ENCODE measurements at regions not wholly inside any gene's neighbourhood (a gene's known extent, or its start where the extent isn't known, plus 50 kb on each side); places are given as distances from the start of the nearest gene placed in this dataset.
A peak's percentile ranks its signal among the peaks of the same experiment; 100 is the strongest.
"Not testable (repeated sequence)": the region's sequence is repeated elsewhere in the genome, so short reads cannot be mapped to it uniquely, and the experiment has no call there.

DNA sequence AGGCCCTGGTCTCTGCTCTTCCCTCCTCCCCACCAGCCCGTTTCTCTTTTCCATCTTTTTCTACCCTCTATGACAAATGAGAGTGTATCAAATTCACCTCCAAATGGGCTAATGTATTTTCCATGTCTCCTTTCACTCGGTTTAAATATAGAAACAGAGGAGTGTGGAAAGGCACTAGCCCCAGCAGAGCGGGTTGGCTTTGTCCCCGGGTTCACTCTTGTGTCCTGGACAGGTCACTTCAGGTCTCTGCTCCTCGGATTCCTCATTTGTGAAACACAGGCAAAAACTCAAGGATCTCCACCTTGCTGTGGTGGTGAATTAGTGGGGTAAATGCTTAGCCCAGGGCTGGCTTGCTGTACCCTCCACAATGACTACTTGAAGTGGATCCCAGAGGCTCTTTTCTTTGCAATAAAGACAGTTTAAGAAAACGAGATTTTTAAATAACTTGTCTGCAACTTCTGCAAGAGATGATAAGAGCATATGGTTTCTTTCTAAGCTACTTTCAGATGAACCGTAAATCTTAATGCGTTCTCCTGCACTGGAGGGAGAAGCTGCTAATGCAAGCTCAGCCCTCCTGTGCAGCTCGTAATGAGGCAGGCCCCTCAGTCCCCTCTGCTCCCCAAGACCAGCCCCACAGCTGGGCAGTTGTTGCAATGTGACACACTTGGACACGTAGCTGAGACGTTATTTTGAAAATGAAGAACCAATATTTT lies 292.9 kb downstream of the THBS2 start:
- no peak for DNase-seq

GRCh38 chr6:168959696-168960095 lies 293.9 kb downstream of the THBS2 start:
- DNase-seq = no peak

- DNase-seq = peak in 5 of 6 experiments; percentile 2 to 24 (median 17)
Measured at GRCh38 chr6:168956884-168957730, 296.5 kb downstream of the THBS2 start.

DNA sequence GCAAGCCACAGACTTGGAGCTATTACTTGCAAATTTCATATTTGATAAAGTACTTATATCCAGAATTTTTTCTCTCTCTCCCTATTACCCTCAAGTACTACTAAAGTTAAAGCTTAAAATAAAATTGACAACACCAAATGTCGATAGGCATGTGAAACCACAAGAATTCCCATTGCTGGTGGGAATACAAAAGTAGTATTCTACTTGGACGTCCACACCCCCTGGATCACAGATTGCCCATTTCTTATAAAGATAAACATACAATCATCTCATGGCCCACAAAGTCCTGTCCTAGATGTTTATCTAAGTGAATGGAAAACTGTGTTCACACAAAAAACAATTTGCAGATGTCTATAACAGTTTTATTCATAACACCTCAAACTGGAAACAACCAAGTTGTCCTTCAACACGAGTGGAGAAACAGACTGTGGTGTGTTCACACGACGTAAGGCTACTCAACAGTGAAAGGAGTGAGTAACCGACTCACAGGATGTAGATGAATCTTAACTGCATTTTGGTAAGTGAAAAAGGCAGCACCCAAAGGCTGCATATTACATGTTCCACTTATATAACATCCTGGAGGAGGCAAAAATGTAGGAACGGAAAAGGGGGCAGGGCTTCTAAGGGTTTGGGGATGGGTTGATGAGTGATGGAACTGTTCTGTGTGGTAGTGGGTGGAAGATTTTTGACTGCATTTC lies 297.4 kb downstream of the THBS2 start:
- DNase-seq = no peak

- DNase-seq = no peak
Measured at GRCh38 chr6:168953461-168953860, 300.2 kb downstream of the THBS2 start.

DNA sequence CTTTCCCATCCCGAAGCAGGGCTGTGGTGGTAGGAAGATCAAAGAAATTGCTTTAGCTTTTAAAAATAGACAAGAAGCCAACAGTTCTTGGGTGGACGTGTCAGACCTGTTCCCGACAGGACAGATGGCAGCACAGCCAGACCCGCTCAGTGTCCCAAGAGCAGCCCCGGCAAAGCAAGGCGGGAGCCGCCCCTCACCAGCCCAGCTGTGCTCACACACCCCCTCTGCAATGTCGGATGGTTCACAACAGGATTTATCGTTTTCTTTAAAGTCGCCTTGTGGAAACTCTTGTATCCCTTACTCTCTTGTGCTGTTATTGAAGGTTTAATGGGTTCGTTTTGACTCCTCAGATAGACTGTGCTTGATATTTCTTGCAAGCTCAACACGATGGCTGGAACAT lies 302.4 kb downstream of the THBS2 start:
- no peak for DNase-seq

- DNase-seq = no peak
Measured at GRCh38 chr6:168950858-168951214, 302.8 kb downstream of the THBS2 start.

DNA sequence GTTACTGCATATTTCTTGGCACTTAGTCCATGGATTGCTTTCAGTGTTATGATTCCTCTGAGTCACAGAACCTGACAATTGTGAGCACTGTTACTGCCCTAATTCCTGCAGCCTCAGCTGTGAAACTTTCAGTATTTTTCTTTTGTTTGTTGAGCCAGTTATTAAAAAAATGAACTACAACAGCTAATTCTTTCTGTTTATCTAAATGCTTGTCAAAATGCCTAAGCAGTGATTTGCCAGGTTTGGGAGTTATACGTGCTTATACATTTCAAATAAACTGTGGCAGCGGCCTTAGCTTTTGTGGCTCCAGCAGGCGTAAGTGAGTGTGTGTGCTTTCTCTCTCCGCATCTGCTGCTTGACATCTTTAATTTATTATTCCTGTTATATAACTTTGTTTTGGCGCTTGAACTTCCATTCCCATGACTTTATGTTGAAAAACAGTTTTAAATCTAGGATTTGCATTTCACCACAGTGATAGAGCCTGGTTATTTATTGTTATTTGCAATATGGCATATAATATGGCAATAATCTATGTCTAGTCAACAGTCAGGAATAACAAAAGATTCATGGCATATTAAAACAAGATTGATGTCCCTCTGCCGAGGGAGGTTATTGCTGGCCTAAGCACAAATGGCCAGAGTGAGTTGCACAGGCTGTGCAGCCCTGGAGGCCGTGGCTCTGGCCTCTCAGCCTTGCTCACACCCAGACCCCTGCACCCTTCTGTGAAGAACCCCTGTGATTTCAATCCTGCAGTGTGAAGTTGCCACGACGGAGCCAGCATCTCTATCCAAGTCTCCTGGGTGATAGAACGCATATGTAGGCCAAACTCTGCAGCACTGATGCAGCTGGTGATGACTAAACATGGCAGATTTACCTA lies 303.4 kb downstream of the THBS2 start:
- no peak for DNase-seq

- DNase-seq = no peak
Measured at GRCh38 chr6:168948990-168949531, 304.6 kb downstream of the THBS2 start.

- no peak for DNase-seq
Measured at GRCh38 chr6:168948002-168948401, 305.6 kb downstream of the THBS2 start.

- DNase-seq = no peak
Measured at GRCh38 chr6:168943231-168943905, 310.3 kb downstream of the THBS2 start.

DNA sequence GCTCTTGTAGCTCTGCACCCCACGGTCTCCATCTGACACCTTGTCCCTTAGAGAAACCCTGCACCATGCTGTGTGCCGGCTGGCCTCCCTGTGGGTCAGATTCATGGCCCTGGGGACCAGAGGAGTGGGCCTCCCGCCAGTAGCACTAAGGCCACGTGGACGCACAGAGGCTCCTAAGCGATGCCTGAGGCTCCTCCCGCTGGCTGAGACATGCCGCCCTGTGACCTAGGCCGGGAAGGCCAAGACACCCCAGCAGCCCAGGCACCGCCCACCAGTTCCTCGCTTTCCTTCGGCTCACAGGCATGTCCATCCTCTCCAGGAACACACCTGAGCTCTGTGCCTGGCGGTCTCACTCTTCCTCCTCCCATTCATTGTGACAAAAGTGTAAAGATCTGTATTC lies 311.0 kb downstream of the THBS2 start:
- DNase-seq = no peak

DNA sequence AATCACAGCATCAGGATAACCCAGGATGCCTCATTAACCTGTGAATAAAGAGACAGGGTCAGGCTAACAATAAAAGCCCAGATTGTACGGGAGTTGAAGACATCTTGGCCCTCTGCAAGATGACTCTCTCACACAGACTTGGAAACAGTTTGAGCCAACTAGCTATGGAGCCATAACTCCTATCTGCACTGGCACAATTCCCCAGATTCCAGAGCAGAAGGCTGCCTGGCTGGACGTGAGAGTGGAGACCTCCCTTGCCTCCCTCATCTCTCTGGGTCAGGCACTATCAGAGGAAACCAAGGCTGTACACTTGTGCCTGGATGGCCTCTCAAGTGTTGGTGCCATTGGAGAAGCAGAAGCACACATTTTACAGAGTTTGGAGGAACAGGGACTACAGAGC lies 312.6 kb downstream of the THBS2 start:
- DNase-seq = no peak

DNA sequence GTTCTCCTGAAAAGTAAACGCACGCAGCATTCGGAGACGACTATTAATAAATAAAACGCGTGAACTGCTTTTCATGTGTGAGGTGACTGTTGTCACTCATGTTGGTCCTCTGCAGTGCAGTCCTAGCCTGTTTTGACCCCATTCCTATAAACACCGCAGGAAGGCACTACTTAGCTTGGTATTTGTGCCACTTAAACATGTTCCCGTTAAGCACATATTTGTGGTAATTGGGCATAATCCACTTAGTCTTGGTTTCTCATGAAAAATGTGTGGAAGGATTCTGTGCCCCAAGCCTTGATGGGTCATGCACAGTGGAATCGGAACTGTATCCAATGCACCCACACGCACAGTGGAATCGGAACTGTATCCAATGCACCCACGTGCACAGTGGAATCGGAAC lies 313.9 kb downstream of the THBS2 start:
- no peak for DNase-seq

- DNase-seq = no peak
Measured at GRCh38 chr6:168939041-168939440, 314.6 kb downstream of the THBS2 start.

DNA sequence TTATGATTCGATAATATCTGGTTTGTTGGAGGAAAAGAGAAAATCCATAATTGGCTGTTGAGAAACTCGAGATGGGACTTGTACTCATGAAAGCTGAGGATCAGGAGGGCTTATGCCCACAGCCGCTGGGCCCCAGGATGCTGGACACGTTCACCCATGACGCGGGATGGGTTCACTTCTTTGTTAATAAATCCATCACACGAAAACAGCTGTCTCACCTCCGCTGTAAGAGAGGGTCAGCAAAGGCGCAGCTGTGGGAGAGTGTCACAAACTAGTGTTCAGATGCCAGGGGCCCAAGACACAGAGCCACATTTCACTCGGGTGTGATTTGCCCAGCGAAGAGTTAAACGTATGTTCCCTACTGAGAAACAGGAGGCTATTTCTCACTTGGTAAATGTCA lies 315.1 kb downstream of the THBS2 start:
- no peak for DNase-seq

GRCh38 chr6:168937054-168937453 lies 316.6 kb downstream of the THBS2 start:
- DNase-seq = no peak

- no peak for DNase-seq
Measured at GRCh38 chr6:168935628-168936010, 318.0 kb downstream of the THBS2 start.

DNA sequence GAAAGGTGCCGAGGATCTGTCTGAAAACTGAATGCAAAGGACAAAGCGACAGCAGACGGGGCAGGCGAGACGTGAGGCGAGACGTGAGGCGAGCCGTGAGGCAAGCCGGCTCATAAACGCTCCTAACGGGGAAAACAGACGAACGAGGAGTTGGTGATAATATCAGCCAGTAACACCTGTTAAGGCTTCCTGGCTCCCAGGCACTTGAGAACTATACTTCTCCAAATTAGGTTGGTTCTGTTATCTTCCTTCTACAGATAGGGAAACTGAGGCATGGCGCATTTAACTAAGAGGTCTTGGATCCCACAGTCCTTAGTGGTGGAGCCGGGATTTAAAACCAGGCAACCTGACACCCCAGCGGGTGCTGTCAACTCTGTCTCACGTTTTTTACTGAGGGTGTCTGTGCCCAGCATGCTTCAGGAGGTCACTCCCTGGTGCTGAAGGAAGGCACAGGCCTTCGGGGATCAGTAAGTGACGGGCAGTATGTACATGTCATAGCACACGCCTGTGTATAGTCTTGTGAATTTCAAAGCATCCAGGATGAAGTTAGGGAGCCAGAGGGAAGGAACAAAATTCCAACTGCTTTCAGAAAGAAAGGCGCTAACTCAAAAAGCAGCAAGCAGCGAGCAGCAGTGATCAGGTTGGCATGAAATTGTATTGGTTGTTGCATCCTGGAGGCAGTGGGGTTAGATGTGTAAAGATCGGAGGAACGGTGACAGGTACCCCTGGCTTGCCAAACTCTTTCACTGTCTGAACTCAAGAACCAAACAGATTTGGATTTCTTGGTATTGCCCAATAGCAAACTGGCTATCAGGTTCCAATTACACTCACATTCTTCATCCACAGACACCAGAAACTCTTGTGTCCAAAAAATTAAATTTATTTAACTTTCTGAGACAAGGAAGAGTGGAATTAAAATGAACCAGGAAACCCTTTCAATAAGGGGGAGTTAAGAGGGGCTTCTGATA lies 318.7 kb downstream of the THBS2 start:
- no peak for DNase-seq

- DNase-seq = not testable (repeated sequence)
Measured at GRCh38 chr6:168932171-168932570, 321.5 kb downstream of the THBS2 start.

DNA sequence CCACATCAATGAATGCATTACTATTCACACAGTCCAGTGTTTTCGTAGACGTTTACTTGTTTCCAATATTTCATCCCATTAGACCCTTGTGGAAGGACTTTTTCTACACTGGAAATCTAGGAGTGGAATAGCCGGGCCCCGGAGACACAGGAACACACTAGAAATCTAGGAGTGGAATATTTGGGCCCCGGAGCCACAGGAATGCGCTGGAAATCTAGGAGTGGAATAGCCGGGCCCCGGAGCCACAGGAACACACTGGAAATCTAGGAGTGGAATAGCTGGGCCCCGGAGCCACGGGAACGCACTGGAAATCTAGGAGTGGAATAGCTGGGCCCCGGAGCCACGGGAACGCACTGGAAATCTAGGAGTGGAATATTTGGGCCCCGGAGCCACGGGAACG lies 322.6 kb downstream of the THBS2 start:
- DNase-seq = not testable (repeated sequence)

All from stimulated activated naive CD4-positive, alpha-beta T cell (primary cell).